Muscle of leg (tissue), 3 donors: ENCODE measurements at regions not wholly inside any gene's neighbourhood (a gene's known extent, or its start where the extent isn't known, plus 50 kb on each side); places are given as distances from the start of the nearest gene placed in this dataset.
A peak's percentile ranks its signal among the peaks of the same experiment; 100 is the strongest.
"Not testable (repeated sequence)": the region's sequence is repeated elsewhere in the genome, so short reads cannot be mapped to it uniquely, and the experiment has no call there.

Experiments used
- DNase-seq: peaks from one replicate; pipeline ENCODE4 v3.0.0; 2013
- H3K27ac ChIP-seq: one replicate; pipeline ENCODE4 v1.5.1; 2013; ENCODE audit warnings: mild to moderate bottlenecking, low read length, control low read depth
- H3K27me3 ChIP-seq: one replicate; pipeline ENCODE4 v1.6.1; 2013; ENCODE audit warnings: low read length; ENCODE audit not compliant: control insufficient read depth, insufficient read depth
- H3K36me3 ChIP-seq: one replicate; pipeline ENCODE4 v1.6.1; 2013; ENCODE audit warnings: low read length; ENCODE audit not compliant: control insufficient read depth, insufficient read depth
- H3K4me1 ChIP-seq: one replicate; pipeline ENCODE4 v1.6.1; 2013; ENCODE audit warnings: low read length; ENCODE audit not compliant: control insufficient read depth, insufficient read depth
- H3K4me3 ChIP-seq: one replicate; pipeline ENCODE4 v1.5.1; 2013; ENCODE audit warnings: low read length, control low read depth
- H3K9me3 ChIP-seq: replicated peaks from 2 replicates; pipeline ENCODE4 v1.6.1; 2013; ENCODE audit warnings: low read depth, low read length; ENCODE audit not compliant: control insufficient read depth
- WGBS: methylation state at CpG from one replicate; pipeline ENCODE4 v1.1.5; 2013; ENCODE audit warnings: missing lambda C conversion rate; ENCODE audit not compliant: insufficient coverage; 5-methylcytosine and 5-hydroxymethylcytosine counted together

GRCh38 chr21:6110716-6111343 lies 4410.6 kb upstream of the TPTE start:
- not testable (repeated sequence) for H3K4me3 ChIP-seq, H3K9me3 ChIP-seq, H3K36me3 ChIP-seq, DNase-seq, H3K27me3 ChIP-seq, H3K27ac ChIP-seq, H3K4me1 ChIP-seq
- no CpG with 5 or more reads among the region's 110 CpGs for WGBS

- not testable (repeated sequence) for H3K27ac ChIP-seq, H3K36me3 ChIP-seq, H3K27me3 ChIP-seq, DNase-seq, H3K4me1 ChIP-seq, H3K9me3 ChIP-seq, H3K4me3 ChIP-seq
- no CpG with 5 or more reads among the region's 46 CpGs for WGBS
Observed at GRCh38 chr21:6111354-6111753, 4410.0 kb upstream of the TPTE start.

DNA sequence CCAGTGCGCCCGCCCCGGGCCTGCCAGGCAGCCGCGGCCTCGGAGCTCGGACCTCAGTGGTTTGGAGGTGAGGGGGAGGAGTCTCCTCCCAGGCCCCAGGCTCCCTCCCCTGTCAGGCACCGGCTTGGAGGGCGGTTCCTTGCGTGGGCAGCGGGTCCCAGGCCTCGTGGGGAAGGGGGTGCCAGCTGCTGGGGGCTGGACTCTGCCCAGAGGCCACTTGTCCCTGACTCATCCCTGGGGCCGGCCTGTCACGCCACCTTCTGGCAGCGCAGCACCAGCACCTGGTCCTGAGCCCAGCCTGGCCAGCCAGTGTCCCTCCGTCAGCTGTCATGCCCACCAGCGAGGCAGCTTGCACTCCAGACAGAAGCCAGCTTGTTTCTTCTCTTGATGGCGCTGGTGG lies 4403.0 kb upstream of the TPTE start:
- not testable (repeated sequence) for H3K9me3 ChIP-seq, H3K36me3 ChIP-seq, H3K27me3 ChIP-seq, H3K27ac ChIP-seq, H3K4me1 ChIP-seq, H3K4me3 ChIP-seq, DNase-seq
- WGBS: no CpG with 5 or more reads among the region's 18 CpGs

DNA sequence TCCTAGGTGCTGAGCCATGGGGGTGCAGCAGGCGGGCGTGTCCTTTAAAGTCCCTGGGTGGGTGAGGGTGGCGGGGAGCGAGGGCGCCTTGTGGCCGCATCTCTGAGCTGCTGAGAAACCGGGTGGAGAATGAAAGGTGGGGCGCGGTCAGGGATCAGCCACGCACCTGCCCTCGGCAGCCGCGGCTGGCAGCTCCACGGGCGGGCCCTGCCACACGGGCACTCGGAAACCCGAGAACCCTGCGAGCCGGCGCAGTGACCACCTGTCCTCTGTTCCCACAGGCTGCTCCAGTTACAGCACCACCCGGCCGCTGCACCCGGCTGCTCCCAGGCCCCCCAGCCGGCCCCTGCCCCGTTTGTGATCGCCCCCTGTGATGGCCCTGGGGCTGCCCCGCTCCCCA lies 4400.5 kb upstream of the TPTE start:
- not testable (repeated sequence) for H3K4me3 ChIP-seq, H3K4me1 ChIP-seq, H3K27ac ChIP-seq, H3K27me3 ChIP-seq, H3K9me3 ChIP-seq, DNase-seq, H3K36me3 ChIP-seq
- WGBS: no CpG with 5 or more reads among the region's 28 CpGs

DNA sequence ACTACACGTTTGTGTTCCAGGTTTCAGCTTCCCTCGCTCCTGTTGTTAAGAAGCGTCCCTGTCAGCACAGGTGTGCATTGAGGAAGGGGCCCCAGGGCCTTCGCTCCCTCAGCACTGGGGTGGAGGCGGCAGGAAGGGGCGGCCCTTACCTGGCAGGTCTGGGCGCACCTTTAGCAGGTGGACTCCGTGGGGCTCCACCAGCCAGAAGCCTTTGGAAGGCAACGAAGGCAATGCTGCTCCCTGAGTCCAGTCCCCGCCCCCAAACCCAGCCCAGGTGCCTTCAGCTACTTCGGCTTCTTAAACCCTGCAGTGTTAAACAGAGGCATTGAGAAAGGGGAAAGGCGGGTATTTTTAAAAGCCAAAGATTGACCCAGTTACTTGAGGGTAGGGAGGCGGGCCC lies 4398.8 kb upstream of the TPTE start:
- H3K27me3 ChIP-seq, H3K4me1 ChIP-seq, H3K4me3 ChIP-seq, H3K36me3 ChIP-seq, DNase-seq, H3K27ac ChIP-seq, H3K9me3 ChIP-seq: not testable (repeated sequence)
- WGBS: no CpG with 5 or more reads among the region's 13 CpGs

DNA sequence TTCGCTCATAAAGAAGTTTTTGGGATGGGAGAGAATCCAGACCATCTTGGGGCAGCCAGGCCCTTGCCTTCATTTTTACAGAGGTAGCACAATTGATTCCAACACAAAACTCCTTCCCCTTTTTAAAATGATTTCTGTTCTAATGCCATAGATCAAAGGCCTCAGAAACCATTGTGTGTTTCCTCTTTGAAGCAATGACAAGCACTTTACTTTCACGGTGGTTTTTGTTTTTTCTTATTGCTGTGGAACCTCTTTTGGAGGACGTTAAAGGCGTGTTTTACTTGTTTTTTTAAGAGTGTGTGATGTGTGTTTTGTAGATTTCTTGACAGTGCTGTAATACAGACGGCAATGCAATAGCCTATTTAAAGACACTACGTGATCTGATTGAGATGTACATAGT lies 4398.2 kb upstream of the TPTE start:
- WGBS: no CpG with 5 or more reads among the region's 6 CpGs
- H3K27ac ChIP-seq, H3K9me3 ChIP-seq: not testable (repeated sequence)

GRCh38 chr21:6125549-6126240 lies 4395.7 kb upstream of the TPTE start:
- H3K4me3 ChIP-seq, H3K27me3 ChIP-seq, H3K27ac ChIP-seq, H3K36me3 ChIP-seq, H3K9me3 ChIP-seq, H3K4me1 ChIP-seq: not testable (repeated sequence)
- WGBS: no CpG with 5 or more reads among the region's 24 CpGs
- peak; percentile 3 for DNase-seq

More for the DNA sequence above, 4398.2 kb upstream of the TPTE start:
- not testable (repeated sequence) for DNase-seq, H3K4me1 ChIP-seq, H3K27me3 ChIP-seq, H3K36me3 ChIP-seq, H3K4me3 ChIP-seq

DNA sequence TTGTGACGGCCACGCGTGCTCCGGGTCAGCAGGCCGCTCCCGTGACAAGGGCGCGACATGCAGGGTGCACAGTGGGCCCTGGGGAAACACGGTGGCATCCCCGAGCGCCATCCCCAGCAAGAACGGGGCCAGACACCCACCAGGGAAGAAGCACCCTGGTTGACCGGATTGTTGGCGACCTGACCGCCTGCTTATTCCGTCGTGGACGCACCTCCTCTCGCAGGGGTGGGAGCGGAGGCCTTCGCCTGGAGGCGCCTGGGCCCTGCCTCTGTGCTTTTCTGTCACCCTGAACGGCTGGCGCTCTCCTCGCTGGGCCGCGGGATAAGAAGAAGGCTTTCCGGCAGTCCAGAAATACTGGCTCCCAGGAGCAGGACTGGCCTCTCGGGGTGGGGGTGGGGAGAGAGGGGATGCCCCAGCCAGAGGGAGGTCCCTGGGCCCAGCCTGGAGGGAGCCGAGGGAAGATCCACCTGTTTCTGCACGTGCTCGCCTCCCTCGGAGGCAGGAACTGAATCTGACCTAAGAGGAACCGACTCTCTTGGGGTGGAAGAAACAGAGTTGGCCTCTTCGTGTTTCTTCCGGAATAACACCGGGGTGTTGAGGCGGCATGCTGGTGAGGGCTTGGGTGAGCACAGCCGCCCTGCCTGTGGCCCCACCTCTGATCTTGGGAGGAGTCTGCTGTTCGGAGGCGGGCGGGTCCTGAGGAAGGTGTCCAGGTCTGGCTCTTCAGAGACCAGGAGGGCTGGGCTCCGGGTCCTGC lies 4394.2 kb upstream of the TPTE start:
- not testable (repeated sequence) for H3K9me3 ChIP-seq, H3K4me1 ChIP-seq, H3K4me3 ChIP-seq, H3K27me3 ChIP-seq, H3K36me3 ChIP-seq, H3K27ac ChIP-seq
- peak; percentile 7 for DNase-seq
- no CpG with 5 or more reads among the region's 43 CpGs for WGBS

- not testable (repeated sequence) for H3K9me3 ChIP-seq, H3K36me3 ChIP-seq, H3K27me3 ChIP-seq, DNase-seq, H3K27ac ChIP-seq, H3K4me1 ChIP-seq, H3K4me3 ChIP-seq
- no CpG with 5 or more reads among the region's 13 CpGs for WGBS
Observed at GRCh38 chr21:6130734-6131133, 4390.6 kb upstream of the TPTE start.

- not testable (repeated sequence) for H3K9me3 ChIP-seq, H3K4me3 ChIP-seq
- WGBS: no CpG with 5 or more reads among the region's 11 CpGs
Observed at GRCh38 chr21:6133373-6133772, 4388.0 kb upstream of the TPTE start.

More at GRCh38 chr21:6133373-6133772, 4388.0 kb upstream of the TPTE start:
- H3K36me3 ChIP-seq, H3K27ac ChIP-seq, DNase-seq, H3K4me1 ChIP-seq, H3K27me3 ChIP-seq: not testable (repeated sequence)
